Right kidney (tissue), 1 donor: ENCODE measurements at regions not wholly inside any gene's neighbourhood (a gene's known extent, or its start where the extent isn't known, plus 50 kb on each side); places are given as distances from the start of the nearest gene placed in this dataset.

ENCODE experiments used
- DNase-seq: peaks from one replicate; pipeline ENCODE4 v3.0.0-alpha.2; 2016

GRCh38 chr6:21820442-21820841 lies 226.9 kb downstream of the SOX4 start:
- no peak for DNase-seq

DNA sequence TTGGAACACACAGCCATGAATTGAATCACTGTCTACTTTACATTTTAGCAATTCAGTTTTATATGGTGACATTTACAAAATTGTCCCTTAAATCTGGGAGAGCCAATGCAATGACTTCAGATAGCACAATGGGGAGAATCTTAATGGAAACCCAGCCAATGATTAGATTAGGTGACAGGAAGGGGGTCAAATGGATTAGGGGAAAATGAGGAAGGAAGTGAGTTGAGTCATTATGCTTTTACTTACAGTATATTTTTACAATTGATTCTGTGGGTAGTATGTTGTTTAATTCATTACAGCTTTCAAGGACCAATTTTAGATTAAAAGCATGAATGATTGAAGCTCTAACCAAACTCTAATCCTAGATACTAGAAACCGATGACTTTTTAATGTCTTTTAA lies 229.8 kb downstream of the SOX4 start:
- no peak for DNase-seq

DNA sequence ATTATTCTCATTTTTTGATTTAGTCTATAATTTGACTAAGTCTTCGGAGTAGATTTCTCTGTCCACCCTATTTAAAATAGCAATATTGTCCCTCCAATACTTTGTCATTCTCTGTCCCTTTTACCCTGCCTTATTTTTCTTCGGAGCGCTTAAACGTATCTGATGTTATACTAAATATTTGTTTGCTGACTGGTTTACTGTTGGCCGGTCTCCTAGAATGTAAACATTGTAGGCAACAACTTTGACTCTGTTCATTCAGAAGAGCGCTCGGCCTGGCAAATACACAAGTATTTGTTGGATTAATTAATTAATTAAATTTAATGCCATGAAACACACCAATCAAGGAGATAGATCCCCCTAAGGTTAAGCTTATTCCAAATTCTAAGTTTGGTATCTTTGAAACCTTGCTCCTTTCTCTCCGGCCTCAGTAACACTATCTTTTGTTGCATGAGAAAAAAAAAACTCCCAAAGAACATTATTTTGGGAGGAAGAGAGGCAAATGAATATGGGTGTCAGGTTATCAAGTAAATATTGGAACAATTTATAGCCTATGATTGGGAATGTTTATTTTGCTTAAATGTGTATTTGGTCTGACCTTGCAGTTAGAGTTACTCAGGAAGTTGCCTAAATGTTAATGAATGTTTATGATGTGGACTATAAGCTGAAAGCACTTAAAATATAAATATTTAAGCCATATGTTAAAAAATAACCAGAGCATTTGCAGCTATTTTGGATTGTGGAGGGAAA lies 231.1 kb downstream of the SOX4 start:
- DNase-seq = no peak

DNA sequence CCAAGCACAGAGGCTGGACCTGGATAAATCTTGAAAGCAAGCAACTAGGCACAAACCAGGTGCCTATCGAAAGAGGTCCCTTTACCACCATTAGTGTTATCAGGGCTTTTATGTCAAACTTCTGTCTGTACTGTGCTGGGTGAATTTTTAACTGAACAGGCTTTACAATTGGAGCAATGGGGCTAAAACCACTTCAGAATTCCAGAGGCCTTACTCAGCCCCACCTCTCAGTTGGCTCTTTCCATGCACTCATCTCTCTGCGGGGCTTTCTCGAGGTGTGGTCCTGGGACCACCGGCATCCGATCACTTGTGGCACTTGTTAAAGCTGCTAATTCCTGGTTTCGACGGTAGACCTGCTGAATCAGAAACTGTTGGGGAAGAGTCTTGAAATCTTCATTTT lies 232.5 kb downstream of the SOX4 start:
- no peak for DNase-seq

GRCh38 chr6:21826904-21827303 lies 233.4 kb downstream of the SOX4 start:
- no peak for DNase-seq

GRCh38 chr6:21827425-21828202 lies 234.1 kb downstream of the SOX4 start:
- DNase-seq = no peak

DNA sequence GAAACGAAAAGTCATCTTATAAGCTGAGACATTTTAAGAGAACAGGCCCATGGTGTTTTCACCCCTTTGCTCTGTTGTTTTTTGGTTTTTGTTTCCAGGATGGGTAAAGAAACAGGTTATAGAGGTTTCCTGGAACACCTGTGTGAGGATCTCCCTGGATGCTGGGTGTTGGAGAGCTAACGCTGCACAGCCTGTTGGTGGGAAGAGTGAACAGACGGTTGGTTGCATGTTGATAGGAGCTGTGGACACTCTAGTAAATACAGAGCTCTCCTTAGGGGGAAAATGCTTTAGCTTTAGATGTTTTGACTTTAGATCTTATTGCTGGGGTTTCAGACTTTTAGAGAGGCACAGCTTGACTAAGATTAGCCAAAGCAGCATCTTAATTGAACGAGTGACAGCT lies 235.2 kb downstream of the SOX4 start:
- DNase-seq = no peak

- no peak for DNase-seq
These were observed 235.6 kb downstream of the SOX4 start for GRCh38 chr6:21829126-21829525.

DNA sequence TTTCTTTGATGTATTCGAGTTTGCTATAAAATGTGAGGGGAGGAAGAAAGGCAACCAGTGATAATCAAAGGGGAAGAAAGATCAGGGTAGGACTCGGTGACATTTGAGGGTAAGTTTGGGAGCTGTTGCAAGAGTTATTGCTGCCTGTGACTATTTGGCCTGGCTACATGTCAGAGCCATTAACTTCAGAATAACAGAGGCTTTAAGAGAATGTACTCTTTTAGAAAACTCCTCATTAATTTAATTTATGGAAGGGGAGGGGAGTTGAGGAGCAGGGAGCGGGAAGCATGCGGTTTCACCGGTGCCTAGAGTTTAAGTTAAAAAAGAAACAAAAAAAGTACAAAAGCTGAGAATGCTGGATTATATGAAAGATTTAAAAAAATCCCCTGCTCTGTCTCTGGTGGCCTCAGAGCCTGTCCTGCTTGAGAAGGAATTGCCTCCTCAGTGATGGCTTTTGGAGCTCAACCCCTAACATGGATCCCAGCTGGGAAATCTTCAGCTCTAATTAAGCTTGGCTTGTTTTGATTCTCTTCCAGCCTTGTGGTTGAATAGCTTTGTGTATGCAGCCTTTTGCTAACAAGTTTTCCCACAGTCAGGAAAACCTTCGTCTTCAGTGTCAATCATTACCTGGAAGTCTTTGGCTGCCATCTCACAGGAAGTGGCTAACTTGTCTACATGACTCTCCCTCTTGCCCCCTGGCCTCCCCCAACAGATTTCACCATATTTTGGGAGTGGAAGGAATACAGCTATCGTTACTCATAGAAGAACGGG lies 238.2 kb downstream of the SOX4 start:
- peak; percentile 74 for DNase-seq

DNA sequence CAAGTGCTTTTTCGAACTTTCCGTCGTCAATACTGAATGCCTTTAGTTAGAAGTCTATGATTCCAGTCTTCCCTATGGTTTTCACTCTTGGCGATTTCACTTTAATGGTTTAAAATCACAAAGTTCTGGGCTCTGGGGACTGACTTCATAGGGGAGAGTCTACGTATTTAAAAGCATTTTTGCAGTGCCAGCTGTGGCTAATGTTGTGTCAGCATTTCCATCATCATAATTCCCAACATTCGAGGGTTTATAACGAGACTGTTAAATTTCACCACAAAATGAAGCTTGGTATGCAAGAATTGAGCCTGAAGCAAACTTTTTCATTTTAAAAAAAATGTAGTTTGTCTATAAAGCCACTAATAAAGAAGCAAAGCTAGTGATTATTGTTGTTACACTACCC lies 242.7 kb downstream of the SOX4 start:
- no peak for DNase-seq

DNA sequence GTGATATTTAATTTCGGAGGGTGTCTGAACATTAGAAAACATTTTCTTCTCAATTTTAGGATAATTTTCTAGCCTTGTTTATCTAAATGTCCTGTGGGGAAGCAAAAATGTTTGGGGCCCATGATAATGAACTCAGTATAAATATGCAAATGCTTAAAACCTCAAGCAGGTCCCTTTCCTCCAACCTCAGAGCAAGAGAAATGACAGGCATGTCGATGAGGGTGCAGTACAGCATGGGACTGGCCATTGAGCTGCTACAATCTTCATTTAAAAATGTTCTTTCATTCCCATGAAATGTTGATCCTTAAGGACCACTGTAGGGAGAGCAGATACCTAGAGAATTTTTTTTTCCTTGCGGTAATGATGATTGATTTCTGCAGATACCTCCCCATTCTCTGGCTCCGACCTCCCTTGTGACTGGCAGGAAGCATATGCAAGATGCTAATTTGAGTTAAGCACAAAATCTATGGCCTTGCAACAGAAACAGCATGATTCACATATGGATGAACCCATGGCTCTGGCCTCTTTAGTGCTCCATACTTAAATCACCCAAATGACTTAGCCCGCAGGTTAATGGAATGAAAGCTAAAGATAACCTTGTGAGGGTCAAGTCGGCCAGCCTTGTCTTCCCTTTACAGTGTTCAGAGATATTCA lies 243.3 kb downstream of the SOX4 start:
- DNase-seq = no peak

- no peak for DNase-seq
These were observed 246.9 kb downstream of the SOX4 start for GRCh38 chr6:21840428-21840827.

GRCh38 chr6:21842875-21843645 lies 249.5 kb downstream of the SOX4 start:
- DNase-seq = no peak

DNA sequence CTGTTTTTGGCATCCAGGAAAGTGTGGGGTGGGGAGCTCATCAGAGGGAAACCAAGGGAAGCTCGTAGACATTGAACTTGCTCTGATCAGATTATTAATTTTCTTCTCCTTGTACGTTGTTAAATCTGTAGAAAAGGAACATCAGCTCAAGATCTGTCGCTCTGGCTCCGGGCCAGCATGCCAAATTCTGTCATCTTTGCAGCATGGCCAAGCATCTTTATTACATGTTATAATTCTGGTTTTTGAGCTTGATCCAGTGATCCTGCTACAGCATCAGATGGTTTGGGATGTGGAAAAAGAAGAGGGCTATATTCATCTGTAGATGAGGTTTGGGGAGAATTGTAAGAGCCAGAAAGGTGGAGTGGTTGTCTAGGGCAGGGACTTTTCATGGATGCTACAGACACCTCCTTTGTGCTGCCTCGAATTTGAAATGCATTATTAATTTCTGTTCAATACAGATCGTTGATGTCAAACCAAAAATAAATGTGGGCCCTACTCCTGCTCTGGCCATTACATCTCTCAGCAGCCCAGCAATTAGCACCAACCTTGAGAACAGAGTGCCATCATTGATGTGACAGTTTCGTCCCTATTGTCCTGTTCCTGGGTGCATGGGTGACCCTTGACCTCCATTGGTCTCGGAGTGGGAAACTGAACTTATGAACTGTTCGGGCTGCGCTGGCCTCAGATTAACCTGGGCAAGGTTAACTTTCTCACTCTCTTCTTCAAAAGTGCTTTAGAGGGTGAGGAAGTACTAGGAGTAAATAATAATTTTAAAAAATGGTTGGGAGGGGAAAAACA lies 250.8 kb downstream of the SOX4 start:
- no peak for DNase-seq

DNA sequence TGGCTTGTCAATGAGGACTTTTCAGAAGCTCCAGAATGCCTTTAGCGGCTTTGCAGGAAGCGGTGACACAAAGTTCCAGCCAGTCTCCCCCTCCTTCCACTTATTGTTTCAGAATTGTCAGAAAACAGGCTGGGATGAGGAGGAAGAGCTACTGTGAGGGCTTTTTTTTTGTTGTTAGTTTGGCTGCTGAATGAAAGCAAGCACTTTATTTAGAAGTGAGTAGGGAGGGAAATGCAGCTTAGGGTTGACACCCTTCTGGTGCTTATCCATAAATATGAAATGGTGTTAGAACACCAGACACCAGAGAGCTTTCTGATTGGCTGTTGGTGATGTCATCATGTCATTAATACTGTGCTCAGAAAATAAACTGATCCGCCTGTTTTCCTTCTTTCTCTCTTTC lies 251.5 kb downstream of the SOX4 start:
- no peak for DNase-seq

DNA sequence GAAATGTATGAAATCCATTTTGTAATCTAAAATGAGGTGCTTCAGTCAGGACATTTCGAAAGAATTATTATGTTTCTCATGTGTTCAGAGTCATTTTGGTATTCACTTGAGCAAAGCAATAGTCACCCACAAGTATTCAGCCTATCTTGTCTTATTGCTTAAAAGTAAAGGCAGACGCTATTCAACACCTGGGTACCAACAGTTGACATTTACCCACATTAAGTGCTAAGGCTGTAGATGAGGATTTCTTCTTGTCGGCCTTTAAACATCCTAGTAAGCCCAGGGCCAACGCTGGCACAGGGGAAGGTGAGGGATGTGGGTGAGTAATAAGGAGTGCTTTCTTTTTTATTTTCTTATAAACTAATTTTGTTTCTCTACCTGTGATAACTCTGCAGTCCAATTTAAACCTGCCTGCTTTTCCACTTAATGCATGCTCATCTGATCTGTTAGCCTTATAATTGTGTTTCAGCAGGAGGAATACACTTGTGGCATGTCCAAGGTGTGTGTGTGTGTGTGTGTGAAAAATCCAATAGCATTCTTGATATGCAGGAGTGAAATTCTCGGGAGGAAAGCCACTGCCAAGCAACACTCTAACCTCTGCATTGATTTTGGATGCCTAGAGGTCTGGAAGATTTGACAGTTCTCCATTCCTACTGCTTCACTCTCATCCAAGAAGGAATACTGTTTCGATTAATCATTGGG lies 252.0 kb downstream of the SOX4 start:
- DNase-seq = no peak

DNA sequence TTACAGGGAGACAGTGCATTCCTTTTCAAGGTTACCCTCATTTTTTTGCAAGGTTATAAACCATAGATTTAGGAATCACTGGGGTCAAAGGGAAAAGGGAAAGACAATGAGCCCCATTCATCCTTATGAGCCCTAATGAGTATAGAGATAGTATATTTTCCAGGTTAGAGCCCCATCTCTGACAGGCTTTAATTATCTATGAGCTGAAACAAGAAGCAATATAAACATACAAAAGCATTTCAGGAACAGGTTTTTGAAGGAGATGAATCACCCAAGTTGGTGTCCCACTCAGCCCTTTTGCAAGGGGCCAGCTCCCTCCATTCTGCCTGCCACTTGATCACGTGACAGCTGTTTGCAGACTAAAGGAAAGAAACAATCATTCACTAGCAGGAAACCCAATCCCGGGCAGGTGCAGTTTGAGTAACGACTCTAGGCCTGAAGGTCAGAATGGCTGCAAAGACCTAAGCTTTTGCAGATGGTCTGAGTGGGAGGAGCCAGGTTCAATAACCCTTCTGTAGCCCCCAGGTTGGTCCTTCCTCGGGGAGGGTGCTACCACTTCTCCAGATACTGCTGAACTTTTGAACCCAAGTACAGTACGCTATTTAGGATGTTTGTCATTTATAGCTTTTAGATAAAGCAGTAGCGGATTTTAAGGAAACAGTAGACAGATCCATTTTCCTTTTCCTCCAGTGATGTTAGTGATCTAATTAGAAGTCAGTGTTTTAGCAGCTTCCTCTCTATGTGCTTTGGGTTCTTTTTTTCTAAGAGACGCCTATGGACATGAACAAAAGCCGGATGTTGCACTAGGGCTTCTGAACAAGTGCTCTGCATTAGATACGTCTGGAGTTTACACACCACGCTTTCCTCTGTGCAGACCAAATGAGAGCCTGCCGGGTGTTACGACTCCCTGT lies 253.2 kb downstream of the SOX4 start:
- peak; percentile 66 for DNase-seq

DNA sequence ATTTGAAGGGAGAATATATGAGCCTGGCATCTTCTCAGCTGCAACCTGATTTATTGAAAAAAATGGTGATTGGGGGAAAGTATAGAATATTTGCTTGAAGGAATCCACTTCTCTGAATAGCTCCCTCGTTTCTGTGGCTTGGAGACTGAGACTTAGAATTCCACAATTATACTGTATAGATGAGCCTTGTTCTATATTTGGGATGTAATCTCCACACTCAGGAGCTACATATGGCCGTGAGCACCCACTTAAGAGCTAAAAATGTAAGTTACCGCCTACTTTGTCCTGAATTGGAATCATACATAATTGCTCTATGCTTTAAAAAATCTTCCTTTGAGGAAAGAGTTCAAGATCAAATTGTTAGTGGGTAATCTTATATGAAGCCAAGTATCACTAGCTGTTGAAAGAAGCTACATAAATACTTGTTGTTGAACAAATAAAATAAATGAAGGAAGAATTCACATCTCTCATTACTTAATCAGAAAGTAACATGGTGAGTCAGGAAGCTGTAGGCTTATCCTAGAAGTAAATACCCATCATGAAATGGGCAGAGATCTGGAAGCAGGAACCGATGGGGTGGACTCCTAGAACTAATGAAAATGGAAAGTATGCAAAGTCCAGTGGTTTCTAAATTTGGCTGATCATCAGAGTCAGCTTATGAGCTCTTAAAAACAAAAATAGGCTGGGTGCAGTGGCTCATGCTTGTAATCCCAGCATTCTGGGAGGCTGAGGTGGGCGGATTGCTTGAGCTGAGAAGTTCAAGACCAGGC lies 254.3 kb downstream of the SOX4 start:
- DNase-seq = no peak
